Liver (tissue), 3 donors: ENCODE measurements at regions not wholly inside any gene's neighbourhood (a gene's known extent, or its start where the extent isn't known, plus 50 kb on each side); places are given as distances from the start of the nearest gene placed in this dataset.

ENCODE experiments used
- CTCF ChIP-seq: fragments of 150-350 bp; IDR thresholded peaks from 2 replicates; pipeline ENCODE4 v1.5.1; 2017; ENCODE audit warnings: improper control_type of control experiment, low read depth, low read length; ENCODE audit not compliant: missing input control
- HNF4G ChIP-seq: IDR thresholded peaks from 2 replicates; pipeline ENCODE4 v1.6.1; 2016; ENCODE audit warnings: antibody characterized with exemption
- RAD21 ChIP-seq, 2 donors: IDR thresholded peaks; 2 replicates each; pipeline ENCODE4 v1.6.1; 2016; ENCODE audit warnings: antibody characterized with exemption in 2 of 2, mild to moderate bottlenecking in 2 of 2
- TAF1 ChIP-seq: conservative IDR thresholded peaks from 2 replicates; pipeline ENCODE4 v1.6.1; 2016; ENCODE audit warnings: antibody characterized with exemption, mild to moderate bottlenecking
- ZBTB33 ChIP-seq: IDR thresholded peaks from 2 replicates; pipeline ENCODE4 v1.6.1; 2016; ENCODE audit warnings: antibody characterized with exemption
- TF ChIP-seq, protein P1 (sequence below): IDR thresholded peaks from 2 replicates; pipeline ENCODE4 v1.6.1; 2016; ENCODE audit warnings: antibody characterized with exemption
- donor health status: healthy.
- donor health status: healthy.

DNA sequence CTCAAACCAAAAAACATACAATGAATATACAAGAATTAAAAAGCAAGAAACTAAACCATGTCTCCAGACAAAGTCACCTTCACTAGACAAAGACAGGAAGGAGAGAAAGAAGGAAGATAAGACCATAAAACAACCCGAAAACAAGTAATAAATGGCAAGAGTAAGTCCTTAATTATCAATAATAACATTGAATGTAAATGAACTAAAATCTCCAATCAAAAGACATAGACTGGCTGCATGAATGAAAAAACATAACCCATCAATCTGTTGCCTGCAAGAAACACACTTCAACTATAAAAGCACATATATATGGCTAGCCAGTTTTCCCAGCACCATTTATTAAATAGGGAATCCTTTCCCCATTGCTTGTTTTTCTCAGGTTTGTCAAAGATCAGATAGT, 100.8 kb upstream of the SAMSN1 start:
- TF ChIP-seq TAF1 (no peak), CTCF (no peak), ZBTB33 (no peak), HNF4G (no peak), RAD21 (IDR thresholded peaks at IDR 0.05) (no peak)
- TF ChIP-seq, protein P1, sequence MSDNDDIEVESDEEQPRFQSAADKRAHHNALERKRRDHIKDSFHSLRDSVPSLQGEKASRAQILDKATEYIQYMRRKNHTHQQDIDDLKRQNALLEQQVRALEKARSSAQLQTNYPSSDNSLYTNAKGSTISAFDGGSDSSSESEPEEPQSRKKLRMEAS, result no peak
